ENCODE measurements at regions not wholly inside any gene's neighbourhood (a gene's known extent, or its start where the extent isn't known, plus 50 kb on each side); places are given as distances from the start of the nearest gene placed in this dataset.

- DNase-seq (ENCODE audit: low read depth) = no peak
Observed at GRCh38 chr16:9469512-9469911, 378.1 kb downstream of the HAPSTR1 start.

- DNase-seq (ENCODE audit: low read depth) = no peak
Observed at GRCh38 chr16:9476744-9477143, 385.3 kb downstream of the HAPSTR1 start.

- DNase-seq (ENCODE audit: low read depth) = no peak
Observed at GRCh38 chr16:9479008-9479407, 387.6 kb downstream of the HAPSTR1 start.

GRCh38 chr16:9480503-9480902 lies 389.1 kb downstream of the HAPSTR1 start:
- no peak for DNase-seq (ENCODE audit: low read depth)

GRCh38 chr16:9481747-9482730 lies 390.6 kb downstream of the HAPSTR1 start:
- DNase-seq (ENCODE audit: low read depth) = no peak

- DNase-seq (ENCODE audit: low read depth) = no peak
Observed at GRCh38 chr16:9484426-9484825, 393.0 kb downstream of the HAPSTR1 start.

GRCh38 chr16:9484881-9485280 lies 393.4 kb downstream of the HAPSTR1 start:
- no peak for DNase-seq (ENCODE audit: low read depth)

- DNase-seq (ENCODE audit: low read depth) = no peak
Observed at GRCh38 chr16:9489835-9490467, 398.5 kb downstream of the HAPSTR1 start.

- DNase-seq (ENCODE audit: low read depth) = no peak
Observed at GRCh38 chr16:9495824-9496223, 404.4 kb downstream of the HAPSTR1 start.

GRCh38 chr16:9497750-9498149 lies 406.3 kb downstream of the HAPSTR1 start:
- no peak for DNase-seq (ENCODE audit: low read depth)

- no peak for DNase-seq (ENCODE audit: low read depth)
Observed at GRCh38 chr16:9499941-9500593, 408.6 kb downstream of the HAPSTR1 start.

- DNase-seq (ENCODE audit: low read depth) = no peak
Observed at GRCh38 chr16:9500872-9501271, 409.4 kb downstream of the HAPSTR1 start.

GRCh38 chr16:9503251-9503984 lies 412.0 kb downstream of the HAPSTR1 start:
- no peak for DNase-seq (ENCODE audit: low read depth)

GRCh38 chr16:9508328-9508936 lies 417.0 kb downstream of the HAPSTR1 start:
- no peak for DNase-seq (ENCODE audit: low read depth)

GRCh38 chr16:9509663-9510062 lies 418.2 kb downstream of the HAPSTR1 start:
- no peak for DNase-seq (ENCODE audit: low read depth)

GRCh38 chr16:9511389-9511788 lies 419.9 kb downstream of the HAPSTR1 start:
- DNase-seq (ENCODE audit: low read depth) = no peak

- no peak for DNase-seq (ENCODE audit: low read depth)
Observed at GRCh38 chr16:9516444-9516843, 425.0 kb downstream of the HAPSTR1 start.

- DNase-seq (ENCODE audit: low read depth) = no peak
Observed at GRCh38 chr16:9518051-9518450, 426.6 kb downstream of the HAPSTR1 start.

GRCh38 chr16:9518581-9518980 lies 427.1 kb downstream of the HAPSTR1 start:
- no peak for DNase-seq (ENCODE audit: low read depth)

- DNase-seq (ENCODE audit: low read depth) = no peak
Observed at GRCh38 chr16:9521749-9522370, 430.4 kb downstream of the HAPSTR1 start.

GRCh38 chr16:9522614-9523013 lies 431.2 kb downstream of the HAPSTR1 start:
- no peak for DNase-seq (ENCODE audit: low read depth)

Measured in stimulated activated CD8-positive, alpha-beta memory T cell treated with anti-CD3 and anti-CD28 coated beads, Interleukin-4, amount 100 ng/mL, for 24 hours (primary cell).